ENCODE measurements at regions not wholly inside any gene's neighbourhood (a gene's known extent, or its start where the extent isn't known, plus 50 kb on each side); places are given as distances from the start of the nearest gene placed in this dataset.
A peak's percentile ranks its signal among the peaks of the same experiment; 100 is the strongest.

DNA sequence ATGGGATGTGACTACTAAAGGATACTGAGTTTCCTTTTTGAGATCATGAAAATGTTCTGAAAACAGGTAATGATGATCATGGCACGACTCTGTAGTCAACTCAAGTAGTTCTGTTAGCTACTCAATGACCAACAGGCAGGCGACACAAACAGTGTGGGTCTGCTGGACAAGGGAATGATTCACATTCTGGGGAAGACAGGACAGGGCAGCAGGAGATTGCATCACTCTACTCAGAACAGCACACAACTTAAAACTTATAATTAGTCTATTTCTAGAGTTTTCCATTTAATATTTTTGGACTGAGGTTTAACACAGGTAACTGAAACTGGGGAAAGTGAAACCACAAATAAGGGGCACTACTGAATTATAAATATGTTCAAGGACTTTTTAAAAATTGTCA lies 365.2 kb downstream of the PRDM5 start:
- no peak overlapping the region for H3K4ac ChIP-seq (ENCODE audit: low read depth, low read length)
- ATAC-seq (ENCODE audit: low read depth), result no peak
- no peak overlapping the region for H4K91ac ChIP-seq (ENCODE audit: insufficient read depth, low read depth, low read length)
- H2AK5ac ChIP-seq (ENCODE audit: low read depth, low read length), result no peak overlapping the region
- H2AFZ ChIP-seq (replicated peaks; ENCODE audit: low read length, poor library complexity), result no peak overlapping the region
- no peaks in the 10 kb centered on the region for H3K36me3 ChIP-seq (ENCODE audit: control insufficient read depth, insufficient read depth, low read length)
- H3K4me1 ChIP-seq (ENCODE audit: control insufficient read depth, insufficient read depth, low read length), result no peaks in the 10 kb centered on the region
- H2BK20ac ChIP-seq (ENCODE audit: low read depth, low read length), result no peak overlapping the region
- H4K8ac ChIP-seq (ENCODE audit: low read depth in 2 of 2, low read length in 2 of 2), result no peak overlapping the region
- no peak overlapping the region for H2AK9ac ChIP-seq (replicated peaks; ENCODE audit: low read depth, low read length, poor library complexity)
- in situ Hi-C loops (cut with MboI; ENCODE audit: low sequenced_read_pairs), result no loop called here
- dilution Hi-C loops (cut with HindIII; ENCODE audit: low sequenced_read_pairs, unreplicated experiment), result no loop called here
- H2BK5ac ChIP-seq (ENCODE audit: low read depth, low read length, poor library complexity, severe bottlenecking), result no peak overlapping the region
- no peaks in the 10 kb centered on the region for H3K79me1 ChIP-seq (ENCODE audit: low read depth in 1 of 2, low read length in 2 of 2)
- H3K4me3 ChIP-seq (ENCODE audit: insufficient read depth, low read depth, low read length), result no peak overlapping the region
- BruUV-seq (replicated peaks), result no TSS peak
- H3K27me3 ChIP-seq (ENCODE audit: control insufficient read depth, insufficient read depth, low read length), result no peaks in the 10 kb centered on the region
- no peak overlapping the region for H3K9ac ChIP-seq (ENCODE audit: low read depth, low read length)
- no peaks in the 10 kb centered on the region for H4K20me1 ChIP-seq (ENCODE audit: insufficient read depth, low read length)
- CTCF ChIA-PET, result no interaction called here
- H3K4me2 ChIP-seq (ENCODE audit: low read depth, low read length), result no peak overlapping the region
- no peak overlapping the region for H3K27ac ChIP-seq (ENCODE audit: insufficient read depth, low read length)
- POLR2A ChIA-PET (ENCODE audit: unreplicated experiment), result no interaction called here
- no peak overlapping the region for H3K56ac ChIP-seq (ENCODE audit: extremely low read depth, insufficient read depth, low read length)
- no peak overlapping the region for H3K23ac ChIP-seq (ENCODE audit: low read depth, low read length)
- no peak for TF ChIP-seq MXI1 (IDR thresholded peaks at IDR 0.05; ENCODE audit: borderline replicate concordance, low read depth, low read length)
- TF ChIP-seq CEBPB (IDR thresholded peaks at IDR 0.05; ENCODE audit: low read depth, low read length), result peak; percentile 41; the same call in 1 of the 2 replicates
- no peaks in the 10 kb centered on the region for H3K9me3 ChIP-seq (ENCODE audit: control insufficient read depth, insufficient read depth, low read length)
- intact Hi-C loops (cut with micrococcal nuclease), result no loop called here
- H4K5ac ChIP-seq (ENCODE audit: low read depth, low read length), result no peak overlapping the region
- no peak overlapping the region for H3K18ac ChIP-seq (ENCODE audit: low read depth, low read length)
- H3K9me1 ChIP-seq (ENCODE audit: insufficient read depth, low read length), result no peaks in the 10 kb centered on the region
- DNase-seq, result peak; percentile 2
- WGBS, 2 experiments (ENCODE audit: extremely low coverage in 2 of 2, insufficient read length in 1 of 2), result no CpG with 5 or more reads among the region's 2 CpGs
- no peak overlapping the region for H2BK15ac ChIP-seq (ENCODE audit: low read depth, low read length)
- H2BK120ac ChIP-seq (ENCODE audit: low read depth, low read length), result no peak overlapping the region
- no peak overlapping the region for H3K14ac ChIP-seq (replicated peaks; ENCODE audit: low read depth, low read length)

Data from IMR-90 (cell line).